HEK293 (cell line): ENCODE measurements at regions not wholly inside any gene's neighbourhood (a gene's known extent, or its start where the extent isn't known, plus 50 kb on each side); places are given as distances from the start of the nearest gene placed in this dataset.

Experiments used
- BCL11A ChIP-seq: fragments of 450-650 bp; formaldehyde crosslinking; IDR thresholded peaks from 2 replicates; pipeline ENCODE4 v1.5.1; 2016; ENCODE audit warnings: low read depth, missing biosample characterization, missing genetic modification characterization
- ZNF423 ChIP-seq: fragments of 450-650 bp; formaldehyde crosslinking; IDR thresholded peaks from 2 replicates; pipeline ENCODE4 v1.5.1; 2016; ENCODE audit warnings: missing biosample characterization, missing genetic modification characterization
- ZNF473 ChIP-seq: fragments of 450-650 bp; formaldehyde crosslinking; IDR thresholded peaks from 2 replicates; pipeline ENCODE4 v1.5.1; 2017; ENCODE audit warnings: missing biosample characterization, missing genetic modification characterization
- ZSCAN23 ChIP-seq: fragments of 450-650 bp; formaldehyde crosslinking; IDR thresholded peaks from 2 replicates; pipeline ENCODE4 v1.5.1; 2016; ENCODE audit warnings: missing biosample characterization, missing genetic modification characterization
- TF ChIP-seq, protein P1 (sequence below): fragments of 450-650 bp; formaldehyde crosslinking; IDR thresholded peaks from 2 replicates; pipeline ENCODE4 v1.5.1; 2016; ENCODE audit warnings: missing biosample characterization, missing genetic modification characterization

DNA sequence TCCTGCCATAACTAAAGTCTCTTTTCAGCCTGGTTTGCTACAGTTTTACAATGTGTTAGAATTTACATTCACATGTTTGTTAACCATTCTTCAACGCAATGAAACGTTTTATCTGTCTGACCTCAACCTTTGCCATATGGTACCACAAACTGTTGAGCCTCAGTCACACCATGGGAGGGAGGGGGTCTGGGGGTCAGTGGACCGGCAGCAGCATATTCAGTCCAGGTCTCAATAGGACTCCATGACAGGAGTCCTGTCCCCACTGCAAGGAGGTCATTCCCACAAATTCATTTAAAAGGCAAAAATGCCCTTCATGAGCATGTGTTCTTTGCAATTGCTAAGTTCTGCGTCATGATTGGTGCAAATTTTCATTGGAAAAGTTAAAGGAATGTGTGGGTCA, 66.6 kb upstream of the OLFM4 start:
- TF ChIP-seq, protein P1, sequence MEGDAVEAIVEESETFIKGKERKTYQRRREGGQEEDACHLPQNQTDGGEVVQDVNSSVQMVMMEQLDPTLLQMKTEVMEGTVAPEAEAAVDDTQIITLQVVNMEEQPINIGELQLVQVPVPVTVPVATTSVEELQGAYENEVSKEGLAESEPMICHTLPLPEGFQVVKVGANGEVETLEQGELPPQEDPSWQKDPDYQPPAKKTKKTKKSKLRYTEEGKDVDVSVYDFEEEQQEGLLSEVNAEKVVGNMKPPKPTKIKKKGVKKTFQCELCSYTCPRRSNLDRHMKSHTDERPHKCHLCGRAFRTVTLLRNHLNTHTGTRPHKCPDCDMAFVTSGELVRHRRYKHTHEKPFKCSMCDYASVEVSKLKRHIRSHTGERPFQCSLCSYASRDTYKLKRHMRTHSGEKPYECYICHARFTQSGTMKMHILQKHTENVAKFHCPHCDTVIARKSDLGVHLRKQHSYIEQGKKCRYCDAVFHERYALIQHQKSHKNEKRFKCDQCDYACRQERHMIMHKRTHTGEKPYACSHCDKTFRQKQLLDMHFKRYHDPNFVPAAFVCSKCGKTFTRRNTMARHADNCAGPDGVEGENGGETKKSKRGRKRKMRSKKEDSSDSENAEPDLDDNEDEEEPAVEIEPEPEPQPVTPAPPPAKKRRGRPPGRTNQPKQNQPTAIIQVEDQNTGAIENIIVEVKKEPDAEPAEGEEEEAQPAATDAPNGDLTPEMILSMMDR: no peak
- no peak for TF ChIP-seq BCL11A (tag by site-specific recombination)
- TF ChIP-seq ZNF423: no peak
- TF ChIP-seq ZNF473 (tag by site-specific recombination): no peak
- TF ChIP-seq ZSCAN23: no peak
